HG03342 (cell line): ENCODE measurements at regions not wholly inside any gene's neighbourhood (a gene's known extent, or its start where the extent isn't known, plus 50 kb on each side); places are given as distances from the start of the nearest gene placed in this dataset.
"Not testable (repeated sequence)": the region's sequence is repeated elsewhere in the genome, so short reads cannot be mapped to it uniquely, and the experiment has no call there.

Experiments used
- ATAC-seq: cut with Tn5 transposase; IDR thresholded peaks from one replicate; pipeline ENCODE4 v1.9.1; 2021; ENCODE audit warnings: mild to moderate bottlenecking, moderate library complexity; ENCODE audit not compliant: unreplicated experiment

DNA sequence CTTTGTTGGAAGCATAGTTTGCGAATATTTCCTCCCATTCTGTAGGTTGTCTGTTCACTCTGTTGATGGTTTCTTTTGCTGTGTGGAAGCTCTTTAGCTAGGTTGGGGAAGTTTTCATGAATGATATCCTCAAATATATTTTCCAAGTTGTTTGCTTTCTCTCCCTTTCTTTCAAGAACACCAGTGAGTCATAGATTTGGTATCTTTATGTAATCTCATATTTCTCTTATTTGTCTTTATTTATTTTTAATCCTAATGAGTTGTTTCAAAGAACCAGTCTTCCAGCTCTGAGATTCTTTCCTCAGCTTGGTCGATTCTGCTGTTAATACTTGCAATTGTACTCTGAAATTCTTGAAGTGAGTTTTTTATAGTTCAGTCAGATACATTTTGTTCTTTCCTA, 628.0 kb upstream of the ID4 start:
- ATAC-seq = no peak

DNA sequence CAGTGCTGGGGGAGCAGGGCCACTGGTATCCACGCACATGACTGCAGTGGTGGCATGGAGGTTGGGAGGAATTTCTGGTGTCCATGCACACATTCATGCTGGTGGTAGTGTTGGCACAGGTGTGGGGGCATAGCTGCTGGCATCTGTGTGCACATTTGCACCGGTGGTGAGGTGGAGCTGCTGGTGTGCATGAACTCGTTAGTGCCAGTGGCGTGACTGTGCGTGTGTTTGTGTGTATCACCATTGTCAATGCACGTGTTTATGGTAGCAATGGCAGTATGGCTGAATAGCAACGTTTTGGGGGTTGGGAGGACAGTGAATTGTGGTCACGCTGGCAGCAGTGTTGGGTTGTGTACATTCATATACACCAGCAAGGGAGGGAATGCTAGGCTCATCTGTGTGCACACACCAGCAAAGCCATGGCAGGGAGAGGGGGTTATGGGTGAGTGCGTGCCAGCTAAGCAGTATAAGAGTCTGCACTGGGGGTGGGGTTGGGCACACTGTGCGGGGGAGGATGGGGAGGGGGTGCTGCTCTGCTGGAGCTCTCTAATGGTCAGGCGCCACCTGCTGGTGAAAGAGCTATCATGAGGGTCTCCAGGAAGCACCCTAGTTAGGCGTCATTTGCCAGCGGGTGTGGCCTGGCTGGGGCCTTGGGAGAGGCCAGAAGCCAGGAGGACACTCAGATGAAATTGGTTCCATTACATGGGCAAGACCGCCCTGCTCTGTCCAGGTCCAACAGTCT, 626.1 kb upstream of the ID4 start:
- ATAC-seq = no peak

DNA sequence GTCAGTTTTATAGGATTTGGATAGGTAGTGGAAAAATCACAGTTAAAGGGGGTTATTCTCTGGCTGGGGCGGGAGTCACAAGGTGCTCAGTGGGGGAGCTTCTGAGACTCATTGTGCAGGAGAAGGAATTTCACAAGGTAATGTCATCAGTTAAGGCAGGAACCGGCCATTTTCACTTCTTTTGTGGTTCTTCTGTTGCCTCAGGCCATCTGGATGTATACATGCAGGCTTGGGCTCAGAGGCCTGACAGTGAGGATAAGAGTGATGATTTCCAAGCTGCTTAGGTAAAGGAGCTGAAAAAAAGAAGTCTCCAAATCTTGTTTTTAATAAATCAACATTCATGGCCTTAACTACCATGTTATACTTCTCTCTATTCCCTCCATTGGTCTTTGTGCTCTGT, 622.9 kb upstream of the ID4 start:
- no peak for ATAC-seq

DNA sequence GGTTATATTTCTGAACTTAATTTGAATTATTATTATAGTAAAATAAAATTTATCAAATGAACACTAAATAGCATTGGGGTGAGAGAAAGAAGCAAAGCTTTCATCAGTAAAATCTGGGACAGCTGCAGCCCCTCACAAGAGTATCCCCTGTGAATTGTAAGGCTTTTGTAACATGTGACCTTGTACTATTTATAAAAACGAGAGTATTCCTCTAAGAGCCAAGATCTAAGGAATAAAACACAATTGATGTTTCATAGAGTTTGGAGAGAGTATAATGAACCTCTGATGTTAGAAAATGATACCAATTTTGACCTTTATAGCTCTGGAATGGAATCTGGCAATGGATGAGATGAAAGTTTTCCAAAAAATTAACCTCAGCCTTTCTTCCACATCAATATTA, 617.2 kb upstream of the ID4 start:
- no peak for ATAC-seq

DNA sequence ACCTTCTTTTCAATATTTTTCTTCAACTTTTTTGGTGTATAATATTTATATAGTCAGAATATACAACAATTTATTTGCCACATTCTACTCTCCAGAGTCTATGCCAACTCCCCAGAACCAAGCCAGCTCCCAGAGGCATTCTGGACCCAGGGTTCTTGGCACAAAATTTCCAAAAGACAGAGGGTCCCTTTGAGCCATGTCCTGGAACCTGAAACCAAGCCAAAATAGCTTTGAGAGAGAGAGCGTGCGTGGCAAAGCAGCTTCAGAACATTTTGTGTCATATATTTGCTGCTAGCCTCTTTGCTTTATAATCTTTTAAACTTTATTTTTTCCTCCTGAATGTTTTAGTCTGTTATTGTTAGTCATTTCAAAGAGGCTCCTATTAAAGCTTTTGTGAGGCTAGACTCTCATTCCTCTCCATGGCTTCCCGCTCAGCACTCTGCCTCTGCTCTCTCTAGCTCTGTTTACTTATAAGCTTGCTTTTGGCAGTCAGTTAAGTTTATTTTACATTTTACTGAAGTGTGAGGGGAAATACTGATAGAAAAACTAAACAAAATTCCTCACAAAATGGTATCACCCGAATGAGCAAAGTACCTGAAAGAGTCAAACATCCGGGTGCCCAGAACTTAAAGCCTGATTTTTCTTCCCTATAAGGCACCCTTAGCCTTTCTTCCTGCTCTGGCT, 605.1 kb upstream of the ID4 start:
- ATAC-seq = no peak

DNA sequence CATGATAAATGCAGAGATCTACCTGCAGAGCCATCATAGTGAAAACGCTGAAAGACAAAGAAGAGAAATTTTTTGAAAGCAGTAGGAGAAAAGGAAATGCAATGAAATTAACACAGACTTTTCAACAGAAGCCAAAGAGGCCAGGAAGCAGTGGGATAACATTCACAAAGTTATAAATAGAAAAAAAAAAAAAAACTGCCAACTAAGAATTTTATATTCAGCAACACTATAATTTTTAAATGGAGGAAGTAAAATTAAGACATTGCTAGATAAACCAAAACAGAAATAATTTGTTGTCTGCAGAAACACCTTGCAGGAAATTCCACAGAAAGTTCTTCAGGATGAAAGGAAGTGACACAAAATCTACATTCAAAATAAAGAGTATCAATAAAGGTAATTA, 591.5 kb upstream of the ID4 start:
- no peak for ATAC-seq

DNA sequence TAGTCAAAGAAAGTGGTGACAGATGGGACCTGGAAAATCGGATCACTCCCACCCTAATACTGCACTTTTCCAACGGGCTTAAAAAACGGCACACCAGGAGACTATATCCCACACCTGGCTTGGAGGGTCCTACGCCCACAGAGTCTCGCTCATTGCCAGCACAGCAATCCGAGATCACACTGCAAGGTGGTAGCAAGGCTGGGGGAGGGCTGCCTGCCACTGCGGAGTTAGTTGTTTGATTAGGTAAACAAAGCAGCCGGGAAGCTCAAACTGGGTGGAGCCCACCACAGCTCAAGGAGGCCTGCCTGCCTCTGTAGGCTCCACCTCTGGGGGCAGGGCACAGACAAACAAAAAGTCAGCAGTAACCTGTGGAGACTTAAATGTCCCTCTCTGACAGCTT, 590.0 kb upstream of the ID4 start:
- ATAC-seq = not testable (repeated sequence)

DNA sequence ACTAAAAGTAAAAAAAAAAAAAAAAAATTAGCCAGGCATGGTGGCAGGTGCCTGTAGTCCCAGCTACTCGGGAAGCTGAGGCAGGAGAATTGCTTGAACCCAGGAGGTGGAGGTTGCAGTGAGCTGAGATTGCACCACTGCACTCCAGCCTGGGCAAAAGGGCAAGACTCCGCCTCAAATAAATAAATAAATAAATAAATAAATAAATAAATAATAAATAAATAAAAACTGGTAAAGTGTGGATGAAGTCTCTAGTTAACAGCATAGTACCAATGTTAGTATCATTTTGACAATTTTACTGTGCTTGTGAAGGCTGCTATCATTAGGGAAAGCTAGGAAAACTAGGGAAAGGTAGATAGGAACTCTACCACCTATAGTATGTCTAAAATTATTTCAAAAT, 581.0 kb upstream of the ID4 start:
- not testable (repeated sequence) for ATAC-seq

DNA sequence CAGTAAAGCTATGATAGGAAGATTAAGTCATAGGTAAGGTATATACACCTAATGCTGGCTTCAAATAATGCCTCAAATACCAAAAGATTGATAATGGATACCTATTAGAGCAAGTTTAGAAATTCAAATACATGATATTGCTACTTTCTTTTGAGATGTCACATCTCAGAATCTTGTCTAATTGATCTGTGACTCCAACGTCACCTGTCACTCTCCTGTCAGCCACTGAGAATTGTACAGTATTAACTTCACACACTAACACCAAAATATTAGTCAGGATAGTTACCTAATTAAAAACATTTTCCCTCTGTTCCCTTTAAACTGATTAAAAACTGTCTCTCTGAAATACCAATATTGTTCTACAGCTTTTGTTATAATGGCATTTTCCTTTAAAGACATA, 575.5 kb upstream of the ID4 start:
- no peak for ATAC-seq

DNA sequence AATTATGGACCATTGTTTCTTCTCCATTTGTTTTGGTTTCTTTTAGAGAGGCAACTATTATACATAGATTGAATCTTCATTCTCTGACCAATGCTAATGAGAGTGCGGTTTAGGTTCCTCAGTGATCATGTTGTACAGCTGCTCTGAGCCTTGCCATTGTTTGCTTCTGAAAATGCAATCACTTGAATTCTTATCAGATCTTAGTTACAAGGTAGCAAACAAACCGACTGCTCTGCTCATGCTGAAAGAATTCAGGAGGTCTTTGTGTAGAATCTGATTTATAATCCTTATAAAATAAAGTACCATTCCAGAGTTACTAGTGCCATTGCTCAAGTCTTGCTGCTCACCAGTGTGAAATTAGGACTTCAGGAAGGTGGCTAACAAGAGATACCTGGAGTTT, 569.1 kb upstream of the ID4 start:
- ATAC-seq = no peak

DNA sequence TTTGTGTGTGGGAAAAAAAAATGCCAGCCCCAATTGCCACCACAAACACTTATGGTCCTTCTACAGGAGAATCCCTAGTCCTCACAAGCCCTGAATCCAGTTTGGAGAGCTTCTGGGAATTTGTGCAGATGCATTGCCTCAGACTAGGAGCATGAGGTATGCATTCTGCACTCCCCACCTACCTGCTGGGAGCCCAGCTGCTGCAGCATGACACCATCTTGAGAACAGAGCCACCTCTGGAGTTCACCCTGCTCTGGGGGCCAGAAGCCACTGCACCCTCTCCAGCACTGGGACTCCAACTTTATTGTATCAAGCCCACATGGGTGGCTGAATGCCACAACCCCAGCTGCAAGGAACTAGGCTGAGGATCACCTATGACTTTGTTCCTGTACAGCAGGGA, 568.5 kb upstream of the ID4 start:
- no peak for ATAC-seq

DNA sequence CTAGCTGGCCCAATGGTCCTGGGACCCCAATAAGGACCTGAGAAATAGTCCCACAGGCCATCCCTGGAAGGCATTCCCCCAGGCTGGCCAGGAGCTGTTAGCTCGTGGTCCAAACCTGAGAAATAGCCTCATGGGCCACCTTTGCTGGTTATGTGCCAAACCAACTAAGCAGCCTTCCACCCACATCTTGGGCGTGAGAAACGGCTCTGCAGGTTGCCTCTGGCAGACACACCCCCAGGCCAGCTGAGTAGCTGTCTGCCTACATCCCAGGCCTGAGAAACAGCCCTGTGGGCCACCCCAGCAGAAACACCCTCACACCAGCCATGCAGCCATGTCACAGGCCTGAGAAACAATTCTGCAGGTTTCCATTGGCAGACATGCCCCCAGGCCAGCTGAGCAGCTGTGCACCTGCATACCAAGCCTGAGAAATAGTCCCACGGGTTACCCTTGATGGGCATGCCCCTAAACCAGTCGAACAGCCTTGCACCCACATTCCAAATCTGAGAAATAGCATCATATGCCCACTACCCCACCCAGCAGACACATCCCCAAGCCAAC, 567.8 kb upstream of the ID4 start:
- no peak for ATAC-seq

DNA sequence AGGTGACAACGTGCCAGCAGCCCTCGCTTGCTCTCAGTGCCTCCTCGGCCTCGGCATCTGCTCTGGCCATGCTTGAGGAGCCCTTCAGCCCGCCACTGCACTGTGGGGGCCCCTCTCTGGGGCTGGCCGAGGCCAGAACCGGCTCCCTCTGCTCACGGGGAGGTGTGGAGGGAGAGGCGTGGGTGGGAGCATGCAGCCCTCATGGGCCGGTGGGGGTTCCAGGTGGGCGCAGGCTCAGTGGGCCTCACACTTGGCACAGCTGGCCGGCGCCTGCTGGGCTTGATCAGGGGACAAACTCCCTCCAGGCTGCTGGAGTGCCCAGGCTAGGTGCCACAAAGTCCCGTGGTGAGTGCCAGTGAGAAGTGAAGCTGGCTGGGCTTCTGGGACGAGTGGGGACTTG, 566.6 kb upstream of the ID4 start:
- ATAC-seq = no peak

DNA sequence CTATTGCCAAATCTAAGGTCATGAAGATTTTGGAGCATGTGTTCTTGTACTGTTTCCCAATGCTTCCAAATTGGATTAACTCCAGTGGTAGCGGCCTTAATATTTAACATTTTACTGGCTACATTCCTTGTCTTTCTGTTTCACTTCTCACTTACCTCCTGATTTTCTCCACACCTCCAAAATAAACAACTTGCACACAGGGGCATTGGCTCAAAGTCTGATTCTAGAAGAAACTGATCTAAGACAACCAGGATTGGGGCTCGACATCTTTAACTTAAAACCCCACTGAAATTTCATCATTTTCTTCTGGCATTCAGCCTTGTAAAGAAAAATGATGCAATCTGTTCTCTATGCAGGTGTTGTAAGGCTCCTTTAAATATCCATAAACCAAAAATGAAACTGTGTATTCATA, 557.9 kb upstream of the ID4 start:
- ATAC-seq = no peak

DNA sequence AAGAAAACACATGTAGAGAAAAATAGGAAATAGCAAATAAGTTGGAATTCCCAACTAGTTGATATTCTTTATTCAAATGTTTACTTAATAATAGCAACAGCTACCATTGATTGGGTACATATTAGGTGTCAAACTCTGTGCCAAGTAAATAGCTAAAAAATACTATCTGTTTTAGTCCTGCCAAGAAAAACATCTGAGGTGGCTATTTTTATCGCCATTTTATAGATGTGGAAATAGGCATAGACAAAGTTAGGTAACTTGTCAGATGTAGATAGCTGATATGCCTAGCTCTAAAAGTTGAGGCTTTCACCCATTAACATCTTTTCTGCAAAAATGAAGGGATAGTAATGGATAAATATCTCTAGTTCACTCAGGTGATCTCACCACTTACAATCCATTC, 549.2 kb upstream of the ID4 start:
- ATAC-seq = no peak

DNA sequence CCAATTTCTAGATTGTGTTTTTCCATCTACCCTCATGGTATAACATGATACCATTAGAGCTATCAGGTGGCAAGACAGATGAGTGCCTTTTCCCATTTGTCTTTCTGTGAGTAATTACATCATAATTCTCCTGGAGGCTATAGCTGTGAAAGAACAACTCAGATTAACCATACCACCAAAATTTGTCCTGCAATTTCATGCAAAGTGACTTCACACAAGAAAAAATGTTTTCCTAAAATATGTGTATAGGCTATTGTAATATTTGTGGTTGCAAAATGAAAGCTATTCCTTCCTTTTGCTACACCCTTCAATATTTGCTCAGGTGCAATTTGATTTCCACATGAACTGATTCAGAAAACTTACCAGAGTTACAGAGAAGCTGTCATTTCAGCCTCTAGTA, 547.7 kb upstream of the ID4 start:
- no peak for ATAC-seq

DNA sequence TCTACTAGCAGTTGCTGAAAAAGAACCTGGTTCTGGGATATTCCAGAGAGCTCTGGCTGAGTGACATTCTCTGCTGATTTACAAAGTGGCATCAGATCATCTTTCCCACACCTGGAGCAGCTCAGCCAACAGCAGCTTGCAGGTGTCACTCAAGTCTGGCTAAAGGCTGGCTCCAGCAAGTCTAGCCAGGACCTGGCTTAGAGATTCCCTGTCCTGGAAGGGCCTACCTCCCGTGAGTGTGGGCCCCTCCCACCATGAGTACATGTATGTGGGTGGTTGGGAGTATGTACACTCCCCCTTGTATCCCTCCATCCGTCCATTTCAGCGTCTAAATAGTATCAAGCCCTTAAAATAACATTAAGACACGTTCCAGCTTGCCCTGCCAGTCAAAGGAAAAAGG, 539.3 kb upstream of the ID4 start:
- no peak for ATAC-seq

DNA sequence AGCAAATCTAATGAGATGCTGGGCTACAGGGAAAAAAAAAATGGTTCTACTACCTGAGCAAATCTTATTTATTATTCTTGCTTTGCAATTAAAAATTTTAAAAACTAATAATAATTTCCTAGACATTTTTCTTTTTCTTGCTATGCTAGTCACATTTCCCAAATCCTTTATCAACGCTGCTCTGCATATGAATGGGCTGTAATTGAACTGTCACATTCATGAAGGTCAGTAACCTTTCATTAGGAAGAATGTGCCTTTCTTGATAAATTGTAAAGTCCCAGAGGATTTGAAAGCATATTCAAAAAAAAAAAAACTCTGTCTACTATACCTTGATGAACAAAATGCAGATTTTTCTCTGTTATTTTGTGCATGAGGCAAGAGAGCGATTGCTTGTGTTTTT, 538.7 kb upstream of the ID4 start:
- ATAC-seq = no peak

DNA sequence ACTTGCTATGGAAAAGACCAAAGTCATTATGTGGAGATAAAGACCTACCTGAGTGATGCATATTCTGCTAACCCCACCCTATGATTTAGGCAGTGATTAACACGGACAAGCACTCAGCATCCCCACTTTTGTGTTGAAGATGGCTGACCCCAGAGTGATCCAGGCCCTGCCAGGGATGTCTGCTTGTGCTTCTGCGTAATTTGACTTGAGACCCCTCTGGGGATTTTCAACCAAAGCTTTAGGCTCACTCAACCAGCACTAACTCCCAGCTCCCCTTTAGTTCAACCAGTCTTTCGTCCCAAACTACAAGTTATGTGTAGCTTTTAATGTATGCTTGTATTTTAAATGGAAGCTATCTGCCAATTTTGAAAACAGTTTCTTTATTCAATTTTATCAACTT, 538.0 kb upstream of the ID4 start:
- ATAC-seq = no peak

DNA sequence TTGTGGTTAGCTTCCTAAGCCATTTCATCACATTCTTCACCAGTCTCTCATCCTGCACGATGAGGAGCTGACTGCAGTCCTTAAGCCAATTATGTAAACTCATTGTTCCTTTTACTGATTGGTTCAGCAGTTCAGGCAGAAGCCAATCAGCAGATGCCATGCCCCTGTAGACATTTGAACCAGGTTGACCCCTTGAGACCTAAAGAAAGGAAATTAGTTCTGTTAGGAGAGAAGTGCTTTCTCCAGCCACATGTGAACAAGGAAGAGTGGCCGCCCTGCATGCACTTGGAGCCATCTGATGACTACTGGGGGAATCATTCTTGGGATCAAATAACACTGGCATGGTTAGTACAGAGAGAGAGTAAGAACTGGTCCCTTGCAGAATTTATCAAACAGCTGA, 535.2 kb upstream of the ID4 start:
- no peak for ATAC-seq

DNA sequence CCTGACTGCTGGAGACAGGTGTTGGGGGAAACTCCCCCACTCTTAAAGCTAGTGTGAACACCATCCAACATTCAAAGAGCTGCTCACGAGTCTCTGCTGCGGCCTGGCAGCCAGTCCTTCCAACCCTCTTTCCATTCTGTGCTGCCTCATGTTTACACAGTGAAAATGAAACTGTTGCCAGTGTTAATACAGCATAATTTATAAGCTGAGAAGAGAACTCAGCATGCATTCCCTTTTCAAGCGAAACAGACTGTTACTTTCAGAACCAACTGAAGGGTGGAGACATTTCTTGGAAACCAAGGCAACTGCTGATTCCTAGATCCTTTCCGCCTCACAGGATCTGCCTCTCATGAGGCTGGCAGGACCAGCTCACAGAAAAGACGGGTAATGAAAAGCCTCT, 533.8 kb upstream of the ID4 start:
- ATAC-seq = no peak

DNA sequence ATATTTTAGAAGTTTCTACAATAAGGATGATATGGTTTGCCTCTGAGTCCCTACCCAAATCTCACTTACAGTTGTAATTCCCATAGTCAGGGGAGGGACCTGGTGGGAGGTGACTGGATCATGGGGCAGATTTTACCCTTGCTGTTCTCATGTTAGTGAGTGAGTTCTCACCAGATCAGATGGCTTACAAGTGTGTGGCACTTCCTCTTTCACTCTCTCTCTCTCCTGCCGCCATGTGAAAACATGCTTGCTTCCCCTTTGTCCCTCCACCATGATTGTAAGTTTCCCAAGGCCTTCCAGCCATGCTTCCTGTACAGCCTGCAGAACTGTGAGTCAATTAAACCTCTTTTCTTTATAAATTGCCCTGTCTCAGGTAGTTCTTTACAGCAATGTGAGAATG, 527.5 kb upstream of the ID4 start:
- no peak for ATAC-seq

DNA sequence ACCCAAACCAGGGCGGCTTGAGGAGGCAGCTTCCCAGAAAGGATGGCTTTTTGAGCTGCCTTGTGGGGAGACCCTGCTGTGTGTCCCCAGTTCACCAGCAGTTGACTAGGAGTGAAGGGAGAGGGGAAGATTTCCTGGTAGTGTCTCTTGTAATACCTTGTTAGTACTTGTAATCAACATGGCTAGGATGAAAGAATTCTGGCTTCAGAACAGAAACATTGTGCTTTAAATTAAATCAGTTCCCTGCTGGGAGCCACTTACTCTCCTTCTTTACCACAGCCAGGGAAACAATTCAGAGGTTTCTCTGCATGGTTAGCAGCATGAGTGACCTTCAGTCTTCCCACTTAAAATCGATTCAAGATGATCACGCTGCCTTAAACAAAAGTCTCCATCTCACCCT, 525.4 kb upstream of the ID4 start:
- ATAC-seq = no peak
